CMK (cell line): ENCODE measurements at regions not wholly inside any gene's neighbourhood (a gene's known extent, or its start where the extent isn't known, plus 50 kb on each side); places are given as distances from the start of the nearest gene placed in this dataset.

Source experiments
- DNase-seq: peaks from one replicate; pipeline ENCODE4 v3.0.0-alpha.2; 2010; ENCODE audit warnings: low read depth

DNA sequence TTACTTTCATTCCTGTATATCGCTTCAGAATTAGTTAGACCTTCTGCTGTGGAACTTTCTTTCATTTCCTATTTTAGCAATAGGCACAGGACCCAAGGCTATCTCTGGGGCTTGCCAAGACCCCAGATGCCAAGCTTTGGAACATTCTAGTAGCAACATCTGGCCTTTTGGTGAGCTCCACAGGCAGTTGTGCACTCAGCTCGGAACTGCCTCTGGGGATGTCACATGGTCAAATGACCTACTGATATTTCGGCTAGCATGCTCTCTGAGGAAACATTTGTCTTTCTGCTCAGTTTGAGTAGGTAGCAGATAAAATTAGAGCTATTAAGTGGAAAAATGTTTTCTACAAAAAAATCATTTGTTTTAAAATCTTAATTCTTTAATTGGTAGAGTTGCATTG, 76.6 kb upstream of the ITGA4 start:
- DNase-seq, result no peak

DNA sequence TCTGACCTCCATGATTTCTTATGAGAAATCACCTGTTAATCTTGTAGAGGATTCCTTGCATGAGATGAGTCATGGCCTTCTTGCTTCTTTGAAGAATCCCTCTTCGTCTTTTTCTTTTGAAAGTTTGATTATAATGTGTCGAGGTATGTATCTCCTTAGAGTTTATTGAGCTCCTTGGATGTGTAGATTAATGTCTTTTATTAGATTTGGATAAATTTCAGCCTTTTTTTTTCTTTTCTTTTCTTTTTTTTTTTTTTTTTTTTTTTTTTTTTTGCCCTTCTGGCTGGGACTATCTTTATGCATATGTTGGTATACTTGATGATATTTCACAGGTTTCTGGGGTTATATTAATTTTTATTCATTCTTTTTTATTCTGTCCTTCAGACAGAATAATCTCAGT, 72.3 kb upstream of the ITGA4 start:
- DNase-seq, result no peak

DNA sequence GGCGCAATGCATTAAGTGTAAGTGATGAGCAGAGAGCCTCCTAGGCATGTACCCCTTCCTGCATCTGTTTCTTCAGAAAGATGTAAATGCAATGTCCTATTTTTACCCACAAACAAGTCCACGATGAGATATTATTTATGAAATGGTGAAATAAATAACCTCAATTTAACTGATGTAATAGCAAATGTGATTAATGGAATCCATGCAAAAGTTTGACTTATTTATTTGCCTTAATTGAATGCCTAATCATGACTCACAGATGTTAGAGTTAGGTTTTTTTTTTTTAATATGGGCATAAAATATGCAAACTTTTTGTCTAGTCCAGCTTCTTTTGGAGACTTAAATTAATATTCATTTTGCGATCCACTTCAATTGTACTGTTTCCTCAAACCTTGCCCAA, 67.7 kb upstream of the ITGA4 start:
- no peak for DNase-seq

DNA sequence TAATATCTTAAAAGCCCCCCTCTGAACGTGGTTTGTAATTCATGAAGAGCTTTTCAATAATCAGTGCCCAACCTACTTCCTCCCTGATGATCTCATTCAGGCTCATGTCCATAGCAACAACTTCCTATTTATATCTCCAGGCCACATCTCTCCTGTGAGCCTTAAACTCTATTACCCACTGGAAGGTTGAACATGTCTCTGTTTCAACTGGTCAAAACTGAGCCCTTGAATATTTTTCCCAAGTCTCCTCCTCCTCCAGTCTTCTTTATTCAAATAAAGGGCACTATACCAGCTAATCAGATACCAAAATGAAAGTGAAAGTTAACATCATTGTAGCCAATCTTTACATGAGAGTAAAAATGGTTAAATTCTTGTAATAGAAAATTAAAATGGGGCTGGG, 63.7 kb upstream of the ITGA4 start:
- DNase-seq, result peak; percentile 64

DNA sequence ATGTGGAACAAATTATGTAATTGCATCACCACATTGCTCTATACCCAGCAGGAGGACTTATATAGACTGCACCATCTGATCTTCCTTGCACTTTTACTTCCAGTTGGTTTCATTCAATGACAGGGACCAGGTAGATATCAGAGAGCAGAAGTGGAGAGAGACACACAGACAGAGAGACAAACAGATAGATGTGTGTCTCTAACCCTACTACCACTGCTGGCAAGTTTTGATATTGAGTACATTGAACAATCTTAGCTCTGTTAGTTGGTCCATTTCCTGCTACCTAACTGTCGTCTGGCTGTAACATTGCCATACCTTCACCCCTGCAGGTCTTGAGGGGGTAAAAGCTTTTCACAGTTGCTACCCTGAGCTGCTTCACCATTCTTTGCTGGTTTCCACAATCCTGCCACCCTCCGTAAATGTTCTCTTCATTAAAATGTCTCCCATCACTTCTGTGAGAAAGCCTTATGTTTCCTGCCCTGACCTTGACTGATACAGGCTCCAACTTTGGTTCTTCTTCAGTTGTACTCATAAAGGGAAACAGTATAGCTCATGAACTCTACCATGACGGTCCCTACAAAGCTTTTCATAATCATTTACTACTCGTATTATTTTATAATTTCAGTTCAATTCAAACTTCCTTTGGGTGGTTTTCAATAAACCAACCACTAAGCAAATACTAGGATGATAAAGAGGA, 62.3 kb upstream of the ITGA4 start:
- peak; percentile 15 for DNase-seq

DNA sequence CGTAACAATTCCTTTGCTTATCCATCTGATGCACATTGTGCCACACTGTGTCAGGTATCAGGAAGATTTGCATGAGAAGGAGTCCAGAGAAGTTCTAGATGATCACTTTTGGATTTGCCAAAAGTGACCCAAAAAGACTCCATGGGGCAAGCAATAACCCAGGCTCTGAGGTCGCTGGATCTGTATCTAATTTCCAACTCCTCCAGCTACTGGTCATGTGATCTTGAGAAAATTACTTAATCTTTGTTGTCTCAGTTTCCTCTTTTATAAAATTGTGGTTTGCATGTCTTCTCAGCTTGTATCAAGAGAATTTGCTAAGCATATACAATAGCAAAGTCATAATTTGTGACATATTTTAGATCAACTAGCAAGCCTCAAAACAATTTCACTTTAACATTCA, 61.3 kb upstream of the ITGA4 start:
- DNase-seq, result no peak

DNA sequence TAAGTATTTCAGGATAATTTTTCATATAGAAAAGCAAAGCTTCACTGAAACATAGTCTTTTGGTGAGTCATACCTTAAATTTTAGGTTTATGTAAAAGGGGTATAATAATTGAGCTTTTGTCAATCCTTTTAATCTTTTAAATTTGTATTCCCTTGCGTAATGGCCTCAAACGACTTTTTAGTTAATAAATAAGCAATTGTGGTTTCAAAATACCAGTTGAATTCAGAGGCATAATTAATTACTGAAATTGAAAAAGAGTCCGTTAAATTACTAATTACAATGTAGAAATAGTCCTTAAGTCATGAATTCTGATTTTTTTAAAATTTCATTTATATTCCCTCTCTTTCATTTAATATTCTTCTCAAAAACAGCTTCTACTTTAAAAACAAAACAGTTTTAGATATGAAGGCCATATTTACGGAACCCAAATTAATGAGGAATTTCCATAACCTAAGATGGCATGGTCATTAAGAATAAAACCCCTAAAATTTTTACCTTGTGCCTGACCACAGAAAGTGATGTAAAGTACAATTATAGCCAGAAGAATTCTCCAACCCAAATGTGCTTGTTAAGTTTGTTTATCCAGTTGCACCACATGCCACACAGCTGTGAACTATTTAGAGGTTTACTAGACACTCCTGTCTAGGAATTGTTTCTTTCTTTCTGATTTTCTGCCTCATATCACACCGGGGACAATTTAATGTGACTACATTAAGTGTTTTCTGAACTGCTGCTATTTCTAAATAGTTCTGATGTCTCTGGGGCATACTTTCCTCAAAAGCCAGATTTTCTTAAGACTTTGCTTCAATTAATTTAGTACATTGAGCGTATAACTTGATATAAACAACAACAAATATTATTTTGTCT, 60.7 kb upstream of the ITGA4 start:
- DNase-seq, result no peak

DNA sequence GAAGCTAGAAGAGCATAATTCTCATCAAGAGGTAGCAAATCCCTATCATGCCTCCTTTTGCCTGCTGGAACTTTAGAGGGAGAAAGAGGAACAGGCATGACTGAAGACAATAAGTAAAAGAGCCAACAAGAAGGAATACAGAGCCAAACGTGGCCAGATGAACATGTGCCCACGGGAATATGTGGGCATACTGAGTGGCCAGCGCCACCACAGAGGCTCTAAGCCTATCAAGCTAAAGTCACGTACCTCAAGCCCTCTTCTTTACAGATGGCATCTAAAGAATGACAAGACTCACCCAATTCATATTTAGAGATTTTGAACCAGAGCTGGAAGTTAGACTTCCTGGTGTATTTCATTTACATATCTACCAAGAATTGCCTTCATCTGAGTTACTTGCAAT, 59.9 kb upstream of the ITGA4 start:
- no peak for DNase-seq

DNA sequence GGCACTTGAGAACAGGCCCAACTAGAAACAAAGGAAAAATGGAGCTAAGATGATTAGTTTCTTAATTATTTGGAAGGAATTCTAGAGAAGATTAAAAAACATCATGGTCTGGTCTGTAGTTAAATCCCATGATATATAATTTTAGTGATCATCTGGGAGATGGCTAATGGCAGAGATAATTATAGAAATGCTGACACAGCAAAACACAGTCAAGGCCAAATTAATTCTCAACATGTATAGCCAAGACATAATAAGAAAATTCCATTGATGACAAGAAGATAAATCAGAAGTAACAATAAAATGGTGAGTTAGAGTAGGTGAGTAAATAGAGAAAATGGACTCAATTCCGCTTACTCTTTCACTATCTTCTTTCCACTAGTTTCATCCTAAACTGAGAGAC, 59.2 kb upstream of the ITGA4 start:
- no peak for DNase-seq

DNA sequence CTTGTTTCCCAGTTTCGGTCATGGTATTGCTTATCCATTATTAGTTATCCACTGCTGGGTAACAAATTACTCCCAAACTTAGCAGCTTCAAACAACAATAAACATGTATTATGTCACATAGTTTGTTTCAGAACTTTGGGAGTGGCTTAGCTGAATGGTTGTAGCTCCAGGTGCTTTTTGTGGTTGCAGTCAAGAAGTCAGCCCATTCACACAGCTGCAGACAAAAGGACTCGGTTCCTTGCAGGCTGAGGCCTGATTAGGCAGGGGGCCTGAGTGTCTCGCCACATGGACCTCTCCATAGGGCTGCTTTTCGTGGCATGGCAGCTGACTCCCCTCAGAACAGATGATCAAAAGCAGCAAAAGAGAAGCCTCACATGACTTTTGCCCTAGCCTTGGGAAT, 58.2 kb upstream of the ITGA4 start:
- no peak for DNase-seq

DNA sequence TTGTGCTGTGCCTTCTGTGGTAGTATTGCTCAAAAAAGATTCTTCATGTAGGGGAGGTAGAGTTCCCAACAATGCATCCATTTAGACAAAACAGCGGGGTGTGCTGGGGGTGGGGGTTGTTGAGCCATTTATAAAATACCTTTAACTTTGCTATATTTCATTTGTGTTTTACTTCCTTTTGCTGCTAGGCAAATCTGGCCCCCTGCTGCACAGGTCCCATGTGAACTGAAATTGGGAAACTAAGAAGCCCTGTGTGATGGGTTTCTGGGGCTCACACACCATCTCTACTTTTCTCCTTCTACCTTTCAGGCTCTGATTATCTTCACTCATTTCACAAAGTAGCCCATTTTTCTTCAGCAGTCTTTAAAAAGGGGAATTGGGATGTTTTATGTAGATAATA, 52.7 kb upstream of the ITGA4 start:
- DNase-seq, result no peak

DNA sequence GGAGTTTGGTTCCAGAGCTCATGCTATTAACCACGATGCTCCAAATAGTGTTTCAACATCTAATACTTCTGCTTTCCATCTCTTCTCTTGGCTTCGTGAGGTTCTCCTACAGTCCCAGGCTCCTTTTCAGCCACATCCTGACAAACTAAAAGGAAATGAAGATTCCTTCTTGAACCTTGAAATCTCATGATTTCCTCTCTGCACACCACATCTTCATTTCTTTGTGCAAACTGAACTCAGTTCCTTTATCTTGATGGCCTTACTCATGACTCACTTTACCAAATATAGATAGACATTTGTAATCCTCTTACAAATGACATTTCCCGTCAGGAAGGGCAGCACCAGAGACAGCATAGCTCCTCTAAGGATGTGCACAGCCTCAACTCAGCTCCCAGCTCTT, 50.0 kb upstream of the ITGA4 start:
- DNase-seq, result no peak
